HUES48 (cell line): ENCODE measurements at regions not wholly inside any gene's neighbourhood (a gene's known extent, or its start where the extent isn't known, plus 50 kb on each side); places are given as distances from the start of the nearest gene placed in this dataset.

Source experiments
- H3K27ac ChIP-seq: one replicate; pipeline ENCODE4 v1.7.0; 2013; ENCODE audit warnings: low read depth, low read length, inconsistent platforms
- H3K27me3 ChIP-seq: 2 replicates; pipeline ENCODE4 v1.6.1; 2013; ENCODE audit warnings: mild to moderate bottlenecking, low read length; ENCODE audit not compliant: control insufficient read depth, insufficient read depth
- H3K36me3 ChIP-seq: 2 replicates; pipeline ENCODE4 v1.6.1; 2013; ENCODE audit warnings: low read length; ENCODE audit not compliant: control insufficient read depth, insufficient read depth
- H3K4me1 ChIP-seq: 2 replicates; pipeline ENCODE4 v1.6.1; 2013; ENCODE audit warnings: mild to moderate bottlenecking, low read length; ENCODE audit not compliant: control insufficient read depth, insufficient read depth
- H3K4me3 ChIP-seq: 2 replicates; pipeline ENCODE4 v1.5.1; 2013; ENCODE audit warnings: mild to moderate bottlenecking, low read depth, low read length
- H3K9ac ChIP-seq: 2 replicates; pipeline ENCODE4 v1.6.1; 2013; ENCODE audit warnings: mild to moderate bottlenecking, low read depth, low read length, moderate library complexity
- H3K9me3 ChIP-seq: 2 replicates; pipeline ENCODE4 v1.6.1; 2013; ENCODE audit warnings: low read length; ENCODE audit not compliant: control insufficient read depth, insufficient read depth

GRCh38 chr9:87301371-87301770 is 196.3 kb upstream of the DAPK1 start:
- Histone ChIP-seq H3K9ac (no peak overlapping the region), H3K36me3 (no peaks in the 10 kb centered on the region), H3K9me3 (no peaks in the 10 kb centered on the region), H3K27me3 (no peaks in the 10 kb centered on the region), H3K4me1 (no peaks in the 10 kb centered on the region), H3K4me3 (no peak overlapping the region), H3K27ac (no peak overlapping the region)

- Histone ChIP-seq H3K9ac (no peak overlapping the region), H3K4me3 (no peak overlapping the region), H3K9me3 (no peaks in the 10 kb centered on the region), H3K27me3 (no peaks in the 10 kb centered on the region), H3K4me1 (no peaks in the 10 kb centered on the region), H3K36me3 (no peaks in the 10 kb centered on the region), H3K27ac (no peak overlapping the region)
These were observed 192.5 kb upstream of the DAPK1 start for GRCh38 chr9:87305151-87305550.

- no peaks in the 10 kb centered on the region for H3K27me3 ChIP-seq
- H3K36me3 ChIP-seq, result no peaks in the 10 kb centered on the region
- no peak overlapping the region for H3K9ac ChIP-seq
- H3K9me3 ChIP-seq, result no peaks in the 10 kb centered on the region
- no peak overlapping the region for H3K27ac ChIP-seq
- no peak overlapping the region for H3K4me3 ChIP-seq
- no peaks in the 10 kb centered on the region for H3K4me1 ChIP-seq
These were observed 191.7 kb upstream of the DAPK1 start for GRCh38 chr9:87306006-87306405.

- Histone ChIP-seq H3K9me3 (no peaks in the 10 kb centered on the region), H3K9ac (no peak overlapping the region), H3K4me3 (no peak overlapping the region), H3K36me3 (no peaks in the 10 kb centered on the region), H3K27ac (no peak overlapping the region), H3K4me1 (no peaks in the 10 kb centered on the region), H3K27me3 (no peaks in the 10 kb centered on the region)
These were observed 189.8 kb upstream of the DAPK1 start for GRCh38 chr9:87307848-87308247.

- no peaks in the 10 kb centered on the region for H3K4me1 ChIP-seq
- H3K27ac ChIP-seq, result no peak overlapping the region
- H3K36me3 ChIP-seq, result no peaks in the 10 kb centered on the region
- H3K27me3 ChIP-seq, result no peaks in the 10 kb centered on the region
- no peak overlapping the region for H3K4me3 ChIP-seq
- no peak overlapping the region for H3K9ac ChIP-seq
- no peaks in the 10 kb centered on the region for H3K9me3 ChIP-seq
These were observed 188.4 kb upstream of the DAPK1 start for GRCh38 chr9:87309236-87309635.

GRCh38 chr9:87310827-87311523 is 186.7 kb upstream of the DAPK1 start:
- H3K4me1 ChIP-seq, result no peaks in the 10 kb centered on the region
- H3K27ac ChIP-seq, result no peak overlapping the region
- H3K27me3 ChIP-seq, result no peaks in the 10 kb centered on the region
- no peak overlapping the region for H3K9ac ChIP-seq
- no peaks in the 10 kb centered on the region for H3K36me3 ChIP-seq
- no peak overlapping the region for H3K4me3 ChIP-seq
- no peaks in the 10 kb centered on the region for H3K9me3 ChIP-seq

GRCh38 chr9:87319656-87320055 is 178.0 kb upstream of the DAPK1 start:
- Histone ChIP-seq H3K36me3 (no peaks in the 10 kb centered on the region), H3K4me3 (no peak overlapping the region), H3K4me1 (no peaks in the 10 kb centered on the region), H3K9ac (no peak overlapping the region), H3K9me3 (no peaks in the 10 kb centered on the region), H3K27me3 (no peaks in the 10 kb centered on the region), H3K27ac (no peak overlapping the region)

GRCh38 chr9:87320146-87320884 is 177.4 kb upstream of the DAPK1 start:
- H3K36me3 ChIP-seq, result no peaks in the 10 kb centered on the region
- no peak overlapping the region for H3K27ac ChIP-seq
- no peaks in the 10 kb centered on the region for H3K27me3 ChIP-seq
- H3K4me1 ChIP-seq, result no peaks in the 10 kb centered on the region
- no peaks in the 10 kb centered on the region for H3K9me3 ChIP-seq
- H3K4me3 ChIP-seq, result no peak overlapping the region
- no peak overlapping the region for H3K9ac ChIP-seq

GRCh38 chr9:87322840-87323635 is 174.6 kb upstream of the DAPK1 start:
- Histone ChIP-seq H3K27ac (no peak overlapping the region), H3K27me3 (no peaks in the 10 kb centered on the region), H3K9me3 (no peaks in the 10 kb centered on the region), H3K9ac (no peak overlapping the region), H3K4me1 (0 out of 2 replicates have a peak, but pooled peaks cover 2% of the 10 kb centered on the region), H3K36me3 (no peaks in the 10 kb centered on the region), H3K4me3 (no peak overlapping the region)

GRCh38 chr9:87323928-87324327 is 173.7 kb upstream of the DAPK1 start:
- Histone ChIP-seq H3K4me1 (0 out of 2 replicates have a peak, but pooled peaks cover 2% of the 10 kb centered on the region), H3K9me3 (no peaks in the 10 kb centered on the region), H3K27ac (no peak overlapping the region), H3K36me3 (no peaks in the 10 kb centered on the region), H3K4me3 (no peak overlapping the region), H3K27me3 (no peaks in the 10 kb centered on the region), H3K9ac (no peak overlapping the region)
